DOHH2 (cell line): ENCODE measurements at regions not wholly inside any gene's neighbourhood (a gene's known extent, or its start where the extent isn't known, plus 50 kb on each side); places are given as distances from the start of the nearest gene placed in this dataset.

Experiments
- EZH2phosphoT487 ChIP-seq: fragments of 200-600 bp; sonication (generic); IDR thresholded peaks from 2 replicates; pipeline ENCODE4 v1.6.1; 2017; ENCODE audit warnings: borderline replicate concordance, mild to moderate bottlenecking, antibody characterized with exemption, low read length, moderate library complexity, mixed read lengths
- TF ChIP-seq, protein P1 (sequence below): fragments of 200-600 bp; sonication (generic); IDR thresholded peaks from one replicate; pipeline ENCODE4 v1.5.1; 2014; ENCODE audit warnings: antibody characterized with exemption, mild to moderate bottlenecking, low read depth, low read length; ENCODE audit not compliant: poor library complexity, severe bottlenecking

DNA sequence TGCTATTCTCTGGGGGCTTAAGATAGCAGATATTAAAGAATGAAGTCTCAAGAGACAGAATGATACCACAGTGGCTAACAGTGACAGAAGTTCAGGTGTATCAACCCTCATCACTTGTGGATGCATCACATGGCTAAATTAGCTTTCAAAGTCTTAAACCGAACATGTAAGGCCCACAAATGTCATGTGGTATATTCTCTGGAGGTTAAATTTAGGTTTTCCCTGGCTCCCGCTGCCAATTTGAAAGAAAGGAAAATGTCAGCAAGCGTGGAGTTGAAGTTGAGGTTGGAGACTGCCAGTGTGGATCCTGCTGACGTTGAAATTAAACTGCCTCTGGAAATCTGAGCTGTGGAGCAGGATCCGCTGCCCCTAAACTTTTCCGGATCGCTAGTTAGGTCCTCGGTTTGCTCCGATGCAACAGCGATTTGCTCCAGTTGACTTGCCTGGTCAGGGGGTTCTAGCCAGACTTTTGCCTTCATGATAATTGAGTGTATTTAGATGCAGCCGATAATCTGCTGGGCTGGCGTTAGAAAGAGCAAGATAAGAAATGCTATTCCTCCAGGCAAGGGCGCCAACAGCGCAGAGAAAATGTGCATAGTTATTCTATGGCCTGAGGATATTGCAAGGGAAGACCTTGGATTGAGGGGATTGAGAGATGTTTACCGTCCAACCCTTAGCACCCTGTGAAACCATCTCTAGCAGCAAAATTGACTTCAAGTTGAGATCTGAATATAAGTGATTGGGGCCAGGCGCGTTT is 443.9 kb downstream of the TMEM114 start:
- TF ChIP-seq, protein P1, sequence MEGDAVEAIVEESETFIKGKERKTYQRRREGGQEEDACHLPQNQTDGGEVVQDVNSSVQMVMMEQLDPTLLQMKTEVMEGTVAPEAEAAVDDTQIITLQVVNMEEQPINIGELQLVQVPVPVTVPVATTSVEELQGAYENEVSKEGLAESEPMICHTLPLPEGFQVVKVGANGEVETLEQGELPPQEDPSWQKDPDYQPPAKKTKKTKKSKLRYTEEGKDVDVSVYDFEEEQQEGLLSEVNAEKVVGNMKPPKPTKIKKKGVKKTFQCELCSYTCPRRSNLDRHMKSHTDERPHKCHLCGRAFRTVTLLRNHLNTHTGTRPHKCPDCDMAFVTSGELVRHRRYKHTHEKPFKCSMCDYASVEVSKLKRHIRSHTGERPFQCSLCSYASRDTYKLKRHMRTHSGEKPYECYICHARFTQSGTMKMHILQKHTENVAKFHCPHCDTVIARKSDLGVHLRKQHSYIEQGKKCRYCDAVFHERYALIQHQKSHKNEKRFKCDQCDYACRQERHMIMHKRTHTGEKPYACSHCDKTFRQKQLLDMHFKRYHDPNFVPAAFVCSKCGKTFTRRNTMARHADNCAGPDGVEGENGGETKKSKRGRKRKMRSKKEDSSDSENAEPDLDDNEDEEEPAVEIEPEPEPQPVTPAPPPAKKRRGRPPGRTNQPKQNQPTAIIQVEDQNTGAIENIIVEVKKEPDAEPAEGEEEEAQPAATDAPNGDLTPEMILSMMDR: no peak
- no peak for TF ChIP-seq EZH2phosphoT487
